ENCODE measurements at regions not wholly inside any gene's neighbourhood (a gene's known extent, or its start where the extent isn't known, plus 50 kb on each side); places are given as distances from the start of the nearest gene placed in this dataset.

- TF ChIP-seq CTCF (IDR thresholded peaks at IDR 0.05) = no peak
- TF ChIP-seq TCF7L2 (IDR thresholded peaks at IDR 0.05; ENCODE audit: low read depth, low read length) = no peak
Observed at GRCh38 chr1:81052162-81052561, 748.6 kb upstream of the ADGRL2 start.

All from Panc1 (cell line).